NCI-H2107 (cell line): ENCODE measurements at regions not wholly inside any gene's neighbourhood (a gene's known extent, or its start where the extent isn't known, plus 50 kb on each side); places are given as distances from the start of the nearest gene placed in this dataset.

Experiments used
- DNase-seq: peaks from one replicate; lab custom pipeline; 2025; lab: John Stamatoyannopoulos, UW

GRCh38 chr7:125033506-125033905, 103.9 kb upstream of the POT1 start:
- DNase-seq, result no peak

GRCh38 chr7:125032943-125033342, 103.3 kb upstream of the POT1 start:
- no peak for DNase-seq

- no peak for DNase-seq
These were observed 101.2 kb upstream of the POT1 start for GRCh38 chr7:125030756-125031387.

GRCh38 chr7:125025620-125026019, 96.0 kb upstream of the POT1 start:
- no peak for DNase-seq

- DNase-seq, result no peak
These were observed 91.2 kb upstream of the POT1 start for GRCh38 chr7:125020801-125021200.

- no peak for DNase-seq
These were observed 80.9 kb upstream of the POT1 start for GRCh38 chr7:125010540-125010939.

GRCh38 chr7:124996778-124997177, 67.2 kb upstream of the POT1 start:
- DNase-seq, result no peak

- no peak for DNase-seq
These were observed 63.4 kb upstream of the POT1 start for GRCh38 chr7:124992851-124993562.

GRCh38 chr7:124989911-124990310, 60.3 kb upstream of the POT1 start:
- DNase-seq, result no peak
